22Rv1 (cell line): ENCODE measurements at regions not wholly inside any gene's neighbourhood (a gene's known extent, or its start where the extent isn't known, plus 50 kb on each side); places are given as distances from the start of the nearest gene placed in this dataset.

Experiments used
- CTCF ChIP-seq: fragments of 450-650 bp; IDR thresholded peaks from 2 replicates; pipeline ENCODE4 v1.5.1; 2017; ENCODE audit warnings: mild to moderate bottlenecking
- ZFX ChIP-seq: fragments of 450-650 bp; IDR thresholded peaks from 2 replicates; pipeline ENCODE4 v1.6.1; 2017; ENCODE audit warnings: antibody characterized with exemption, borderline replicate concordance

- no peak for TF ChIP-seq CTCF
- no peak for TF ChIP-seq ZFX
Measured at GRCh38 chr10:2620827-2621521, 446.4 kb upstream of the PFKP start.
